ENCODE measurements at regions not wholly inside any gene's neighbourhood (a gene's known extent, or its start where the extent isn't known, plus 50 kb on each side); places are given as distances from the start of the nearest gene placed in this dataset.

- no peak for DNase-seq
Measured at GRCh38 chr12:126139355-126139754, 1074.1 kb downstream of the AACS start.

DNA sequence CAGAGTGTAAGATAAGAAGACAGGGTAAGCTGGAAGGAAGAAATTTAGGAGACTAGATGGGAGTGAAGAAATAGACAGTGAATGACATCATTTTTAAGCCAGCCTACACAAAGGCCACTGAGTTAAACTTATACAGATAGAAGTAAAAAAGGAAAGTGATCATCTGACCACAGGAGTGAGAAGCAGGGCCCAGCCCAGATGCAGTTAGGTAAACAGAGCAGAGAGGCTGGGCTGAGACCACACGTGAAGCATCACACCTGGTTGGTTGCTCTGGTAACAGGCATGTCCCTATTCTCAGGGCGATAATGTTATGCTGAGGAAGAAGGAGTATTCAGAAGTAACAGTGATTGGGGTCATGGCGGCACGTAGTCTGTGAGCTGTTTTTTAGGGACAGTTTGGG, 1079.4 kb downstream of the AACS start:
- no peak for DNase-seq

GRCh38 chr12:126147321-126147720, 1082.1 kb downstream of the AACS start:
- DNase-seq, result no peak

DNA sequence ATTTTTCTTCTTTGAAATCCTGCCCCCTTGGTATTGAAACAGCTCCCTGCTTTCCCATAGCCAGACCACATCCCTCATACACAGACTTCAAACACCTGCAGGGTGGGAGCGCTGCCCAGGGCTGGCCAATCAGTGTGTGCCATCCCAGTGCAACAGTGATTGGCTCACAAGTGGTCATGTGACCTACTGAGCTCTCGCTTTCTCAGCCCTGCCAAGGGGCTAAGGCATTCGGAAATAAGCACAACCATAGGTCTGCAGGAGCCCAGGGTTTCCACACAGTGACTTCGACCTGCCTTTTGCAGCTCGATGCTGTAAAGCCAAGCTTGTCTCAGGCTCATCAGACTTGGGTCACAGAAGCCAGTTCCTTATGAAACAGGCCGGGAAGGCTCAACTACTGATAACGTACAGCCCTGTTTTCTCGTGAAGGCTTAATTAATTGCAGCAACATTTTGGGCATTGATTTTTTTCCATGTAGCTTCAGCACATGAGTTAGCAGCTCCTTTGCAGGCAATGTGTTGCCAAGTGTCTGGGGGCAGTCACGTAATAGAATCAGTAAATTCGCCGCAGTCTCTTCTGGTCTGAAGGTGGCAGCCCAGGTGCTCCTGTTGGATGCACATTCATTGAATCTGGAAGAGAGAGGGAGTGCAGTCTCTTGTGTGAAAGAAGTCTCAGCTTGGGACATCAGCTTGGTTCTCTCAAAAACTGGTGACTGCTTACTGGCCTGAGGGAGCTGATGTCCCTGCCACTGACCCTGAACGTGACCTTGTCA, 1091.8 kb downstream of the AACS start:
- DNase-seq, result no peak

- DNase-seq, result no peak
Measured at GRCh38 chr12:126157575-126157966, 1092.3 kb downstream of the AACS start.

- no peak for DNase-seq
Measured at GRCh38 chr12:126159139-126159538, 1093.9 kb downstream of the AACS start.

GRCh38 chr12:126160912-126161311, 1095.7 kb downstream of the AACS start:
- DNase-seq, result no peak

GRCh38 chr12:126163984-126164383, 1098.7 kb downstream of the AACS start:
- DNase-seq, result no peak

GRCh38 chr12:126171937-126172559, 1106.8 kb downstream of the AACS start:
- no peak for DNase-seq

- no peak for DNase-seq
Measured at GRCh38 chr12:126182619-126183236, 1117.5 kb downstream of the AACS start.

DNA sequence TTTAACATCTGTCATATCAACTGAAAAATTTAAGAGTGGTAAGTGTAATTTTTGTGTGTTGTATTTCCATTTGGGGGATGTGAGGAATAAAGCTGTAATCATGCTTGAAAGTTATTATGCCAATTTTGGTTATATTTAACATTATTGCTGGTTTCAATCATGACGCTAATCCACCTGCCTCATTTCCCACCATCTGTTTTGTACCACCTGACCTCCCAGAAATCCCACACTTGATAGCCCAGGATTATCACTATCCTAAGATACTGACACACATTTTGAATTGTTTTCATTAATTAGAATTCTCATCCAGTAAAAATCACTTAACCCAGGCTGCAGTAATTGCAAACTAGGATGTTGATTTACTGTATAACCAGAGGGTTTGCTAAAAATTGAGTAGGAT, 1119.8 kb downstream of the AACS start:
- no peak for DNase-seq

DNA sequence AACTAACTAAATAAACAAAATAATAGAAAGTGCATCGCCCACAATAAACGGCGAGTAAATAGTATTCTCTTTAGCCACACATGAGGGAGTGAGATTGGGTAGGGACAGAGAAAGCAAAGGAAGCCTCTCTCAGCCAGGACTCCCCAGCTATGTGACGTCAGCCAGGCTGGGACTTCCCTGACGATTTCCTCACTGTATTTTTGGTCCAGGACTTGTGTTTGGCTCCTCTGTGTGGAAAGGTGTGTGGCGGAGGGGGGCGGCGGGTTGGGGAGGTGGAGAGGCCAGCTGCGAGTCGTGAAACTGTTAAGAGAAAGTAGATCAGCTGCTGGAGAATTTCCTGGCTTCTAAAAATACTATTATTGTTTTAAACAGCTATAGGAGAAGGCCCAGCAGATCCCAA, 1124.6 kb downstream of the AACS start:
- no peak for DNase-seq

- DNase-seq, result no peak
Measured at GRCh38 chr12:126191031-126191891, 1126.0 kb downstream of the AACS start.

DNA sequence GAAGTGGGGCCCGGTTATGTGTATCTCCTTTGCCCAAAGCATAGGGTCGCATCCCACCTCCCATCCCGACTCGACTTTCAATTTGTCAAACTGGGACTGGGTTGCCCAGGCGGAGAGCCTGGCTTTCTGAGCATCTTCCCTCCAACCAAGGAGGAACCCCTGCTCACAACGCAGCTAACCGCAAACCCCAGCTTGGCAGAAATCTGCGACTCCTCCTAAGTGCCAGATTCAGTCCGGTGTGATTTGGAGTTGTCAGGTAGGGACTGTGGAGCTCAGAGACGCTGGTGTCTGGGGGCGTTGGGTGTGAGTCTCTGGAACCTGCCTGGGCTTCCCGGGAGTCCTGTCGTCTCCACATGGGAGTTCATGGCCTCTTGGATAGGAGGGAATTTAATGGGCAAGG, 1126.7 kb downstream of the AACS start:
- DNase-seq, result no peak

DNA sequence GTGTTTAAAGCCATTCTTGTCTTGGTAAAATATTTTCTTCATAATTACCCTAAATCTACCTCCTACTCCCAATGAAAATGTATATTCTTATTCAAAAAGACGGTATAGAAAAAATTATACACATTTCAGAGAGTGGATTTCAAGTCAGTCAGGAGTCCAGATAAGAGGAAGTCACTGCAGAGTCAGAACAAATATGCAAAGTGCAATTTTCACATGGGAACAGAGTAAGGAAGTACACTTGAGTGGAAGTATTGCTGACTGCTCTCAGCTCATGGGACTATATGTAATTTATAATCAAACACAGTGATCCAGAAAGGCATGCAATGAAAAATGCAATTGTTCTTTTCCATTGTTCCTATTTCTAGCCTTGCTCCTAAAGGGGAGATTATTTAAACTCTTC, 1128.0 kb downstream of the AACS start:
- no peak for DNase-seq

DNA sequence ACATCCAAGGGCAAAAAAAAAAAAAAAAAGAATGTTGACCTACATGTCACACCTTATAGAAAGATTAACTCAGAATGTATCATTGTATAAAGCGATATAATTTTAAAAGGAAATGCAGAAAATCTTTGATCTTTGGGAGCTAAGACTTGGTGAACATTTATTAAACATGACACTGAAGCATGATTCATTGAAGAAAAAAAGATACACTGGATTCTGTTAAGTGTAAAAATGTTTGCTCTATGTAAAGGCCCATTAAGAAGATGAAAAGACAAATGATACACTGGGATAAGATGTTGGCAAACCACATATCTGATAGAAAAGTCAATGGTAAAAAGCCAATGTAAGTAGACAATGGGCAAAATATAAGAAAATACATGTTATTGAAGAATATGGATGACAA, 1131.0 kb downstream of the AACS start:
- no peak for DNase-seq

DNA sequence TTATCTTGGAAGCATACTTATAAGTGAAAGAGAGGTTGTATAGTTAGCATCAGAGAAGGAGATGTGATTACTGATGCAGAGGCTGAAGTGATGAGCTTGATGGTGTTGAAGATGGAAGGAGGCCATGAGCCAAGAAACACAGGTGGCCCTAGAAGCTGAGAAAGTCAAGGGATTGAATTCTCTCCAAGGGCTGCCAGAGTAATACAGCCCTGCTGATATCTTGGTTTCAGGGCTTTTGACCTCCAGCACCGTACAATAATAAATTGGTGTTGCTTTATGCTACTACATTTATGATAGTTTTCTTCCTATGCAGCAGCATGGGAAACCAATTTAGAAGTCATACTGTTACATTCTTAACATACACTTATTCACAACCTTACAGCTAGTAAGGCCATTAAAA, 1133.3 kb downstream of the AACS start:
- no peak for DNase-seq

DNA sequence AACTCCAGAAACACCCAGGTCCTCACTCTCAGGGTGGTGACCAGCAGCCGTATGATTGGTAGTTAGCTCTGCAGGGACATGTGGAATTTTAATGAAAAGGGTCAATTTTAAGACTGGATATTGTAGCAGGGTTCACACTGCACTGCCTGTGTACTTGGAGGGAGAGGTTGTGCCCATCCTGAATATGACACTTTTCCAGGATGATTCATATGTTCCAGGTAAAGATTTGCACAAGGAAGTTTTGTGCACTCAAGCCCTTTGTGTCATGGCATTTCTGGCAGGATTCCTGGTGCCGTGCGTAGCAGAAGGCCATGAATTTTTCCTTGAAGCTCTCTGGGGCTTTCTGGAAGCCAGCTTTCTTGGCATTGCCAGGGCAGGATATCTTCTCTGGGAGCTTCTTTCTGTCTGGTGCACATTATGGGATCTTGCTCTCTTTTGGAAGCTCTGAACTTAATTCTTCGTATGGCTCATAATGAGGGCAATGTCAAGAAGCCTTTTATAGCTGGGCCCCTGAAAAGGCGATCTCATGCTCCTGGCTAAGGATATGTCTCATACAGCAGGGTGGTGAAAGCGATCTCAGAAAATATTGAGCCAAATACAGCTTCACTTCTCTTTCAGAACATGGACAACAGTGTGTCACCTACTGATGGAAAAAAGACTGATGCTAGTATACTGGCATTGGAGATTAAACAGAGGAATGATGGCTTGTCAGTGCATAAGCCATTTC, 1133.9 kb downstream of the AACS start:
- no peak for DNase-seq

GRCh38 chr12:126201981-126202537, 1136.8 kb downstream of the AACS start:
- no peak for DNase-seq

DNA sequence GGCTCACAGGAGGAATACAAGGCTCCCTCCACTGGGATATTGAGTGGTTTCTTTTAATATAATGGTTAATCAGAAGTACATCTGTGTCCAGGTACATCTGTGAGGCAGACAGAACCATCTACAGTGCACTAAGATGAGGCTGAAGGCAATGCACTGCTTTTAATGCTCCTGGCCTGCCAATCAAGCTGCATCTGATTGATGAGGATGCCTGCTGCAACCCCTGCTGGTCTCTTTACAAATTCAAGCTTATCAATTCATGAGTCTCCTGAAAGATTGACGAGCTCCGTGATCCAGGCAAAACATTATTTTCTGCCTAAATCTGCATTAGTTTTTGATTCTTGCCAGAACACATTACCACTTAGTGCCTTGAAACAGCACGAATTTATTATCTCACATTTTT, 1139.1 kb downstream of the AACS start:
- DNase-seq, result no peak

DNA sequence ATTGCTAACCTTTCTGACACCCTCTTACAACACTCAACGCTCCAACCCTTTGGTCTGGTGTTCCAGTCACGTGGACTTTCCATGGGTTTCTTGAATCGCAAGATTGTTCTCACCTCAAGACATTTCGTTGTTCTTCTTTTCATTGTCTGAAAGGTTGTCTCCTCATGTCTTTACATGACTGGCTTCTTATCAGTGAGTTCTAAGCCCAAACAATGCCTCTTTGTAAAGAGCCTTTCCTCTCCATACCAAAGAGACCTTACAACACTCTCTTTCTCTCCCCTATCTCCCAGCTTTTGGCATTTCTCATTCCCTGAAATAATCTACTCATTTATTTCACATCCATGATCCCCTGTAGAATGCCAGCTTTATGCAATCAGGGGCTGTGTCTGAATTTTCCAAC, 1144.8 kb downstream of the AACS start:
- DNase-seq, result no peak

- DNase-seq, result no peak
Measured at GRCh38 chr12:126210448-126210847, 1145.2 kb downstream of the AACS start.
